HG02610 (cell line): ENCODE measurements at regions not wholly inside any gene's neighbourhood (a gene's known extent, or its start where the extent isn't known, plus 50 kb on each side); places are given as distances from the start of the nearest gene placed in this dataset.

Source experiments
- ATAC-seq: cut with Tn5 transposase; IDR thresholded peaks from one replicate; pipeline ENCODE4 v1.9.1; 2021; ENCODE audit warnings: mild to moderate bottlenecking, moderate library complexity; ENCODE audit not compliant: unreplicated experiment

DNA sequence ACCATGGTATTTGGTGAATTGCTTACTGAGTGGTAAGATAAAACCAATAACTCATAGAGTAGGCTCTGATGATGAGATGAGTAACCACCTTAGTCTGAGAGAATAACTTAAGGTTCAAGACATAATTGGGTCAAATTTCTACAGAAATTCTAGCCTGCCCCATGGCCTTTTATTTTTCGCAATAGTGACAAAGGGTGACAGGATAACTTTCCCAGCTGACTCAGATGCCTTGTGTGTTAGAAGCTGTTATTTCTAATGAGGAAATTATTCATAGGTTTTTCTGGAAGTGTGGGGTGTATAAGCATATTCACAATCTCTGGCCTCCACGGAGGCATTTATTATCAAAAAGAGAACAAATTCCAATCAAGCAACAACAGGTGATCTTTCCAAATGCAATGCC lies 159.0 kb downstream of the NUP35 start:
- ATAC-seq = no peak

DNA sequence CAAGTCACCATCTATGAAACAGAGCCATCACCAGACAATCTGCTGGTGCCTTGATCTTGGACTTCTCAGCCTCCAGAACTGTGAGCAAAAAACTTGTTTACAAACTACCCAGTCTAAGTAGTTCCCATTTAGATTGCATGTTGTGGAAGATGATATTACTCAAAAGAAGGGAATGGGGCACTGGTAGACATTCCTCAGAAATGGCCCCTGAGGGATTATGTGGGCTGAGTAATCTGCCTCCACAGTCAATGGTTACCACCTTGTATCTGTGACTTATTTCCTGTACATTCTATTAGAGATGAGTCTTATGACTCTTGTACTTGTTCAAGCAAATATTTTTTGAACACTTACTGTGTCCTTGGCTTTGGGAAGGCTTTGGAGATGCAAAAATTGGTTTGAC lies 160.4 kb downstream of the NUP35 start:
- ATAC-seq = no peak

GRCh38 chr2:183291436-183291835 lies 167.2 kb downstream of the NUP35 start:
- ATAC-seq = no peak

DNA sequence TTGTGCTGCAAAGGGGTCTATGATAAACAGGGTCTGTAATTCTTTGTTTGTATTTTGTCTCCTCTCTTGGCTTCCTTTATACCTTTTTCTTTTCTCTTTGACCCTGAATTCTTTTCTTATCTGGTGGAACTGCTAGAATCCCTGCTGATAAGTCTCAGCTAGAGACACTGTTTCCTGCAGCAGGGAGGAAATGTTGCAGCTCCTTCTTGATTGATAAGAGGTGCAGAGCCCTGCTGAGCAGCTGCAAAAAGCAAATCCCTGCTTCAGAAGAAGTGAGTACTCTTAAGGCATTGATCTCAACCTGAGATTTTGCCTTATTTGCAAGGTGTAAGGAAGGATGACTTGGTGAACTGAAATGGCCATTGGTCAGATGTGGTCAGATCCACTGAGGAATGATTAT lies 167.8 kb downstream of the NUP35 start:
- no peak for ATAC-seq

- no peak for ATAC-seq
These were observed 215.1 kb downstream of the NUP35 start for GRCh38 chr2:183339311-183339710.

- no peak for ATAC-seq
These were observed 216.8 kb downstream of the NUP35 start for GRCh38 chr2:183341057-183341456.

- no peak for ATAC-seq
These were observed 223.7 kb downstream of the NUP35 start for GRCh38 chr2:183347969-183348368.

DNA sequence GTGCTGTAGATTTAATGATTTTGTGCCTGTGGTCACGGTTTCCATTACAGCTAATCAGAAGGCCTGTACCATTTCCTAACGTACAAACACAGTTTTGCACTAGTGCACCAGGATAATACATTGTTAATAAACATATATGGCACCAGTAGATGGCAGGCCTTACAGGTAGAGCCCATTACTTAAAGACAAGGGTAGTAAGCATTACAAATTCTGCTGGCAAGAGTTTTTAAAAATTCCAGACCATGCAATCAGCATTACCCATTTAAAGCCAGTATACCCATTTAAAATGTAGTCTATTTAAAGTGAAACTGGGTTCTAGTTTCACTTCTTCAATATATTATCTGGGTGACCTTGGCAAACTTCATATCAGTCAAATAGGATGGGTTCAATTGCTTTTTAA lies 224.2 kb downstream of the NUP35 start:
- ATAC-seq = no peak

DNA sequence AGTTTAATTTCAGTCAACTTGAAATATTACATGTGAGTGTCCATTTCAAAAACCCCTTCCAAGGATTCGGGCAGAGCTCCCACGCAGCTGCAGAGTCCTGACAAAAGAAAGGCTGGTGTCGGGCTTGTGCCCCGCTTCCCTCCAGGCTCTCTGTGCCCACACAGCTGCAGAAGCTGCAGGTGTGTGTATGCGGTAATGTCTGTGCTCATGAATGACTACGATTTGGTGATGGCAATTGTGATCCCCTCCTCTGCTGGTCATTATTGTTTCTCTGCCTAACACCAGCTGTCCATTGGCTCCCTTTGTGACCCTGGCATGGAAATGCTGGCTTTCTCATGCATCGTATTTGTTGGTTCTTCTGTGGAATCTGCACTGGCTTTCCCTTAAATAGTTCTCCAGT lies 224.8 kb downstream of the NUP35 start:
- no peak for ATAC-seq

DNA sequence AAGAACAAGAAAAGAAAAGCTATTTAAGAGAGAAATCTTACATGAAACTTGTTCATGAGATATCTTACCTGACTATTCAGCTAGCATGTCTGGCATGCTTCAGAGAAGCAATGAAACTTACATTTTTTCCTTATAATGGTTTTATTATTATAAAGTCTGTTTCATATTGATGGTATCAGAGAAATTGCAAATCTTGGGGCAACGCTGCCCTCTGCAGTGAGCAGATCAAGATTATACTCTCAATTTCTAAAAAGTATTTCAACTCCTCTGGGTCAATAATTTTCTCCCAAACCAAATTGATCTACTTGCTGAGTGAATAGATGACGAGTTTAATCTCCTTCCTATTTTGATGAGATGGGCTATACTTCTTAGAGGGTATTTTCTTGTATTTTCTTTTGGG lies 235.6 kb downstream of the NUP35 start:
- no peak for ATAC-seq

- no peak for ATAC-seq
These were observed 247.3 kb downstream of the NUP35 start for GRCh38 chr2:183371545-183371944.

DNA sequence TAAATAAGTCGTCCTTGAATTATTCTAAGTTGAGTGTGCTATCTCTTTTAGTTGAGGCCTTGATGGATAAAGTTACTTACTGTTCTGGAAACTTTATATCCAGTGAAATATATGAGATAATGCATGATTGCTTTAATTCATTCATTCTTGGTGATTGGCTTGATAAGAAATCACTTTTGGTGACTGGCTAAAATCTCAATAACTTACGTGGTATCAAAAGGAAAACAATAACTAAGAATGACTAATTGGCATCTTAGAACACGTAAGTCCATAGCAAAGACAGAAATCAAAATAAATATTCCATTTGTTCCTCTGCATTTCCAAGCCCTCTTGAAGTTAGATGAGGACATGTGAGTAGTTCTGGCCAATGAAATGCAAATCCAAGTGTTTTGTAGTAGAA lies 251.6 kb downstream of the NUP35 start:
- ATAC-seq = no peak

DNA sequence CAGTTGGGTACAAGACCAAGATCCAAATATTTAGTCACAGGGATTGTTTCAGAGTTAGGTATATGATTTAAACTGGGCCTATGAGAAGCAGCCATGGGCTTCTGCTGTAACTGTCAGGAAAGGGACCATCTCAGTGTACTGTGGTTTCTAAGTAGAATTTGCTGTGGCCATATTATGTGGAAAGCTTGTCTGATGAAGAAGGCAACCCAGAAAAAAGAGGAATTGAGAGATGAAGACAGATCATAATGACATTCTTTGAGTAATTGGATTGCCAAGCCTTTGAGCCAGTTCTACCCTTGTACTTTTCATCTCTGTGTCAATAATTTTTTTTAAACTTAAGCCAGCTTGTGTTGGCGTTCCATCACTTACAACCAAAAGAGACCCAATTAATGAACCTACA lies 259.6 kb downstream of the NUP35 start:
- no peak for ATAC-seq

DNA sequence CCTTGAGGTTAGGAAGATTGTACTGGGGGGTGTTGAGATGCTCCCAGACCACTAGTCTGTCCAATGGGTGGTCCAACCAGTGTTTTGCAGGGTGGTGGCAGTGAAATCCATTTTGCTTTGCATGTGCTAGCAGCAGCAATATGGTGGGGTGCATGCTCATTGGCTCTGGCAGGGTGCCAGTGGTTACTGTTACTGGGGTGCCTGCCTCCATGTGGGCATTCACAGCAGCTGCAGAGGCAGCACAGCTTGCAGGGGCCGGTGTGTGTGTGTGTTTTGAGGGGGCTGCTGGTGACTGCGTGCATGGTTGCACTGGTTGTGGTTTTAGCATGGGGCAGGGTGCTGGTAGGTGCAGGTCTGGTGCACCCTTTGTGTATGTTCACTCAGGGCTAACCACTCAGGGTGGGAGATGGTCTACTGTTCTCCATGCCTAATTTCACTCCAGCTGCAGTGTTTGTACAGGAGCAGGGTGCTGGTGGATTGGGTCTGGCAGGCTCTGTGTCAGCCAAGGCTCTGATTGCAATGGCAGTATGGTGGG lies 265.4 kb downstream of the NUP35 start:
- no peak for ATAC-seq

GRCh38 chr2:183390109-183390508 lies 265.9 kb downstream of the NUP35 start:
- ATAC-seq = no peak

- ATAC-seq = no peak
These were observed 280.1 kb downstream of the NUP35 start for GRCh38 chr2:183404392-183404791.

GRCh38 chr2:183408562-183408961 lies 284.3 kb downstream of the NUP35 start:
- no peak for ATAC-seq

DNA sequence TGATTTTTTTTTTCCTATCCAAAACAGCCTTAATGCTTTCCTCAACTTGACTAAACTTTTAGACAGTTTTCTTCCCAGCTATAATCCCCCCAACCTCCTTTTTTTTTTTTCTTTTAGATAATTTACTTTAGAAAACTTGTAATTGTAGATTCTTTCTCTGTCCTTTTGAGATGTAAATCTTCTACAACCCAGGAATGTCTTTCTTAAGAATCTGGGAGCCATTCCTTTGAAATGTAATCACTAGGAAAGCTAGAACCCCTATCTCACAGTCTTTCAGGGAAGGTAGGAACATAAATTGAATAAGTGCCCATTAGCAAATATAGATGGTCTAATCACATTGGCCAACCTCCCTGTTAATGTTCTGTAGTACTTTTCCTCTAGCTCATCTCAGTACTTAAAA lies 285.4 kb downstream of the NUP35 start:
- ATAC-seq = no peak

DNA sequence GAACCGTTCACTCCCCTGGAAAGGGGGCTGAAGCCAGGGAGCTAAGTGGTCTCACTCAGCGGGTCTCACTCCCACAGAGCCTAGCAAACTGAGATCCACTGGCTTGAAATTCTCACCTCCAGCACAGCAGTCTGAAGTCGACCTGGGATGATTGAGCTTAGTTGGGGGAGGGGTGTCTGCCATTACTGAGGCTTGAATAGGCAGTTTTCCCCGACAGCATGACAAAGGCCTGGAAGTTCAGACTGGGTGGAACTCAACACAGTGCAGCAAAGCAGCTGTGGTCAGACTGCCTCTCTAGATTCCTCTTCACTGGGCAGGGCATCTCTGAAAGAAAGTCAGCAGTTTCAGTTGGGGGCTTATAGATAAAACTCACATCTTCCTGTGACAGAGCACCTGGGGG lies 292.5 kb downstream of the NUP35 start:
- ATAC-seq = no peak

GRCh38 chr2:183426825-183427224 lies 302.6 kb downstream of the NUP35 start:
- ATAC-seq = no peak

DNA sequence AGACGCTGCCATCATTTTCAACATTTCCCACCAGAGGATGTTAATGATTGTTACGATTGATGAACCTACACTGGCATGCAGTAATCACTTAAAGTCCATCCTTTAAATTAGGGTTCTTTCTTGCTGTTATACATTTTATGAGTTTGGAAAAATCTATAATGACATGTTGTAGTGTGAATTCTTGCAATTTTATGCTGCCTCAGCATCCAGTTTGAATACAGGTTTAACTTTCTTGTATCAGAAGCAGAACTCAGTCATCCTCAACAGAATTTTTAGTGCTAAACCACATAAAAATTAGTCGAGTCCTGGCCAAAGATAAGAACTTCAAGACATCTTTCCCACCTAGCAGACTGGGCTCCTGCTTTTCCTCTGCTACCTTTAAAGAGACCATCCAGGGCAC lies 303.3 kb downstream of the NUP35 start:
- ATAC-seq = no peak

GRCh38 chr2:183428881-183429280 lies 304.6 kb downstream of the NUP35 start:
- ATAC-seq = no peak

GRCh38 chr2:183438541-183438940 lies 314.3 kb downstream of the NUP35 start:
- no peak for ATAC-seq

GRCh38 chr2:183455056-183455455 lies 330.8 kb downstream of the NUP35 start:
- no peak for ATAC-seq
